KOPT-K1 (cell line): ENCODE measurements at regions not wholly inside any gene's neighbourhood (a gene's known extent, or its start where the extent isn't known, plus 50 kb on each side); places are given as distances from the start of the nearest gene placed in this dataset.

Source experiments
- H3K27ac ChIP-seq: fragments of 200-600 bp; sonication (generic); 2 replicates; pipeline ENCODE4 v1.5.1; 2016; ENCODE audit warnings: antibody characterized with exemption, mild to moderate bottlenecking, low read depth, low read length; ENCODE audit not compliant: poor library complexity, severe bottlenecking
- H3K36me3 ChIP-seq: fragments of 200-600 bp; sonication (generic); 2 replicates; pipeline ENCODE4 v1.5.1; 2017; ENCODE audit warnings: antibody characterized with exemption, mild to moderate bottlenecking, low read length, moderate library complexity; ENCODE audit not compliant: insufficient read depth
- H3K9me3 ChIP-seq: fragments of 200-600 bp; sonication (generic); 2 replicates; pipeline ENCODE4 v1.5.1; 2017; ENCODE audit warnings: antibody characterized with exemption, low read length, mild to moderate bottlenecking; ENCODE audit not compliant: insufficient read depth, poor library complexity, severe bottlenecking

GRCh38 chr11:91854780-91855179 is 369.8 kb upstream of the FAT3 start:
- H3K36me3 ChIP-seq = no peaks in the 10 kb centered on the region
- no peak overlapping the region for H3K27ac ChIP-seq
- H3K9me3 ChIP-seq = no peaks in the 10 kb centered on the region

DNA sequence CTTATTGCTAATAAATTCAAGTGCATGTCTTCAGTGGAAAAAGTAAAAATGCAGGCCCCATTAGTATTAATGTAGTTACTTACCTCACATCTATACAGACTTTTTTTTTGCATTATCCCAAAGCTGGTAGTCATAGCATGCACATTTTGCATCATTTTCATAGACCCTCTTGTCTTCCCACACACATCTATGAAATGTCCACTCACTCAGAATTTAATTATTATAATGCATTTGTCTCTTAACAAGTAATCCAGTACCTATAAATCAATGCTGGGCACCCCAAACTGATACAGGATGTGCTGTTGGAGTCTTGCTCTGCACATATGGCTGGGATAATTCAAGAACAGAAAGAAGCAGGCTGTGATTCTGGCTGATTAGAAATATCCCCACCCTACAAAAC is 370.4 kb upstream of the FAT3 start:
- no peaks in the 10 kb centered on the region for H3K36me3 ChIP-seq
- H3K27ac ChIP-seq = no peak overlapping the region
- H3K9me3 ChIP-seq = no peaks in the 10 kb centered on the region

DNA sequence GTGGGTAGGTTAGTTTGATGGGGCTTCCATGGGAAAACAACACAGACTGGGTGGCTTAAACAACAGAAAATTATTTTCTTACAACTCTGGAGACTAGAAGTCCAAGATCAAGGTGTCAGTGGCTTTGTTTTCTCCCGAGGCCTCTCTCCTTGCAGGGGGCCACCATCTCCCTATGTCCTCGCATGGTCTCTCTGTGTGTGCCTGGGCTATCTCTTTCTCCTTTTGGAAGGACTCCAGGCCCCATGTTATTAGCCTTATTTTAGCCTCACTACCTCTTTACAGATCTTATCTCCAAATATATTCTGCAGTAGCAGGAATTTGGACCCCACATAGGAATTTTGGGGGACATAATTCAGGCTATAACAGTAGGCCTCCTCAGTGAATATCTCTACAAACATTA is 372.7 kb upstream of the FAT3 start:
- H3K27ac ChIP-seq = no peak overlapping the region
- H3K9me3 ChIP-seq = no peaks in the 10 kb centered on the region
- no peaks in the 10 kb centered on the region for H3K36me3 ChIP-seq

- no peaks in the 10 kb centered on the region for H3K9me3 ChIP-seq
- no peaks in the 10 kb centered on the region for H3K36me3 ChIP-seq
- peak overlapping the region; percentile 28 for H3K27ac ChIP-seq
Observed at GRCh38 chr11:91850533-91851275, 373.9 kb upstream of the FAT3 start.

- H3K9me3 ChIP-seq = no peaks in the 10 kb centered on the region
Observed at GRCh38 chr11:91850021-91850420, 374.6 kb upstream of the FAT3 start.

GRCh38 chr11:91846649-91847048 is 378.0 kb upstream of the FAT3 start:
- no peak overlapping the region for H3K27ac ChIP-seq
- no peaks in the 10 kb centered on the region for H3K9me3 ChIP-seq
- H3K36me3 ChIP-seq = no peaks in the 10 kb centered on the region

More at GRCh38 chr11:91850021-91850420, 374.6 kb upstream of the FAT3 start:
- Histone ChIP-seq H3K36me3 (no peaks in the 10 kb centered on the region), H3K27ac (no peak overlapping the region)

DNA sequence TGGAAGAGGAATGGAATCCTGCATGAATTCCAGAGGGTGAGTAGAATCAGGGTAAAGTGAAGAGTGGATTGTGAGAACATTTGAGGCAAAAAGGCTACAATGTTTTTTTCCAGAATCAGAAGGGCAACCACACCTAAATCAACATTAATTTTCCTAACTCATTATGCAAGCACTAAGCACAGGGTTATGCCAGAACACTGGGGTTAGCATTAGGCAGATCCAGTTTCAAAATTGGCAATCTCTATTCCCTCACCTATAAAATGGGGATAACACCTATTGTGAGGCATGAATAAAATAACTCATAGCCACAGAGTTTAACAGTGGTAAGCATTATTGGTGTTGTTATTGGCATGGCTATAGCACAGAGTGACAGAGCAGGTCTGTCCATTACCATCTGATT is 378.6 kb upstream of the FAT3 start:
- no peaks in the 10 kb centered on the region for H3K36me3 ChIP-seq
- no peaks in the 10 kb centered on the region for H3K9me3 ChIP-seq
- no peak overlapping the region for H3K27ac ChIP-seq

- Histone ChIP-seq H3K27ac (no peak overlapping the region), H3K9me3 (no peaks in the 10 kb centered on the region), H3K36me3 (no peaks in the 10 kb centered on the region)
Observed at GRCh38 chr11:91840640-91841240, 383.9 kb upstream of the FAT3 start.

GRCh38 chr11:91837411-91838330 is 386.9 kb upstream of the FAT3 start:
- Histone ChIP-seq H3K36me3 (no peaks in the 10 kb centered on the region), H3K27ac (no peak overlapping the region), H3K9me3 (no peaks in the 10 kb centered on the region)

DNA sequence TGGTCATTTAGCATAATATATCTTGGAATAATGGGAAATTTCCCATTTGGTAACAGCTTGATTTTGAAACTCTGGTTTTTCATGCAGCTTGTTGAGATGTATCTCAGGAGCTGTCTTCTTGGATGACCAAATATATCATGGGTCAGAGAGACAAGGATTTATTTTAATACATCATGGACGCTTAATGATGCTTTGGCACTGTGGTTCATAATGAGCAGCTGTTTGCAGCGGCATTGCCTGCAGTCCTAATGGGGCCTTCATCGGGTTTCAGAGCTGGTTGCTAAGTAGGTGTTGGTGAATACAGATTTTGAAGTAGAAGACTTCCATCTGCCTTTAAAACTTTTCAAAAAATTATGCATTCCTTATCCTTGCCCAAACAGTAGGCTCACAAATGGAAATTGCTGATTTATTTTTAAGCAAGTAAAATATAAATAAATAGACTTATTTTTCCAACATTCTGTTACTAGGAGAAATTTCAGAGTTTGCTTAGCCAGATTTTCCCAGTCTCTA is 389.5 kb upstream of the FAT3 start:
- Histone ChIP-seq H3K36me3 (no peaks in the 10 kb centered on the region), H3K9me3 (peaks cover 16% of the 10 kb centered on the region)

GRCh38 chr11:91828901-91829300 is 395.7 kb upstream of the FAT3 start:
- no peak overlapping the region for H3K27ac ChIP-seq
- peaks cover 22% of the 10 kb centered on the region for H3K9me3 ChIP-seq
- H3K36me3 ChIP-seq = no peaks in the 10 kb centered on the region

More for the DNA sequence above, 389.5 kb upstream of the FAT3 start:
- H3K27ac ChIP-seq = no peak overlapping the region

DNA sequence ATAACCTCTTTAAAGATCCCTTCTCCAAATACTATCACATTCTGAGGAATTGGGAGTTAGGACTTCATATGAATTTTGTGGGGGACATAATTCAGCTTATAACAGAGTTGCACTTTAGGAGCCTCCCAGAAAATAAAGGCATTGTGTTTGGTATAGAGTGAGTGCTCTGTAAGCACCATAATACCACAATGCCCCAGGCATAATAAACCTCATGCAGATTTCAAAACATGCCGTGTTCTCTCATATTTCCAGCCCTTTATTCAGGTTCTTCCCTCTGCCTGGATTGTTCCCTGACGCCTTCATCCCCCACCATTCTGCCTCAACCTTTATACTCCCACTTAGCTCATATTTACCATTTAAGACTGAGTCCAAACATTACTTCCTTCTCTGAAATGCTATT is 398.8 kb upstream of the FAT3 start:
- H3K36me3 ChIP-seq = no peaks in the 10 kb centered on the region
- no peak overlapping the region for H3K27ac ChIP-seq
- peaks cover 12% of the 10 kb centered on the region for H3K9me3 ChIP-seq

DNA sequence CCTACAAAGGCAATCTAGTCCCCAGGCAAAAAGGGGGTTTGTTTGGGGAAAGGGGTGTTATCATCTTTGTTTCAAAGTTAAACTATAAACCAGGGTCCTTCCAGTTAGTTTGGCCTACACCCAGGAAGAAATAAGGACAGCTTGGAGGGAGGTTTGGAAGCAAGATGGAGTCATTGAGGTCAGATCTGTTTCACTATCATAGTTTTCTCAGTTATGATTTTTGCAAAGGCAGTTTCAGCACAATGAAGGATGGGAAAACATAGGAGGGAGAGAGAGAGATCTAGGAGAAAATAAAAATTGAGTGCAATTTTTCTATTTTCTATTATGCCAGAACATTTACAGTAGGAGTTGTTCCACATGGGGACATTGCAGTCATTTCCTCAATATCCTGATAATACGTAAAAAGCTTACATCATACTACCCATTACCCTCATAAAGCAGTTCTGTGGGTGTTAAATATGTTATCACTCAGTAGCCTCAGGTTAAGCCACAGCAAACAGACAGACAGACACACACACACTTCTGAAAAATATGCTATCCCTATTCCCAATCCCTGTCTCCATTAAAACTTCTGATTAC is 401.3 kb upstream of the FAT3 start:
- H3K36me3 ChIP-seq = no peaks in the 10 kb centered on the region
- no peaks in the 10 kb centered on the region for H3K9me3 ChIP-seq
- H3K27ac ChIP-seq = no peak overlapping the region

GRCh38 chr11:91822805-91823204 is 401.8 kb upstream of the FAT3 start:
- H3K9me3 ChIP-seq = no peaks in the 10 kb centered on the region
- no peak overlapping the region for H3K27ac ChIP-seq
- H3K36me3 ChIP-seq = no peaks in the 10 kb centered on the region

GRCh38 chr11:91820709-91821108 is 403.9 kb upstream of the FAT3 start:
- H3K27ac ChIP-seq = no peak overlapping the region
- H3K36me3 ChIP-seq = no peaks in the 10 kb centered on the region
- H3K9me3 ChIP-seq = no peaks in the 10 kb centered on the region
